ENCODE measurements at regions not wholly inside any gene's neighbourhood (a gene's known extent, or its start where the extent isn't known, plus 50 kb on each side); places are given as distances from the start of the nearest gene placed in this dataset.

DNA sequence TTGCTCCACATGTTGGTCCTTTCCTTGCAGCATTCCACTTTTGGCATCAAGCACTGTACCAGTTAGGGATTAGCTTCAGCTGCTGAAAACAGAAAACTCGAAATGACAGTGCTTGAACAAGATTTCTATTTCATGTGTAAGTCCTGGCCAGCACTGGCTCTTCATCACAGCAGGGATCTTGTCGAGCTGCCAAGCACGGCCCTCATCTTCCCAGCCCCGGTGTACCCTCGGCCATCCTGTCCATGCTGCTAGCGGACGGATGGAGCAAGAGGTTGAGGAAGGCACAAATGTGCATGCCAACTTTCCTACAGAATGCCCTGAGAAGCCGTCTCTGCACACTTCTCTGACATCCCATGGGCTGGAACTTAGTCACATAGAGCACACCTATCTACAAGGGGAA lies 130.6 kb downstream of the TENT4A start:
- H3K27ac Mint-ChIP-seq (ENCODE audit: unreplicated experiment) = no peak overlapping the region
- H3K9me3 Mint-ChIP-seq (ENCODE audit: low read depth) = peaks cover 5% of the 10 kb centered on the region
- H3K27me3 Mint-ChIP-seq (ENCODE audit: low read depth) = peaks cover 23% of the 10 kb centered on the region

DNA sequence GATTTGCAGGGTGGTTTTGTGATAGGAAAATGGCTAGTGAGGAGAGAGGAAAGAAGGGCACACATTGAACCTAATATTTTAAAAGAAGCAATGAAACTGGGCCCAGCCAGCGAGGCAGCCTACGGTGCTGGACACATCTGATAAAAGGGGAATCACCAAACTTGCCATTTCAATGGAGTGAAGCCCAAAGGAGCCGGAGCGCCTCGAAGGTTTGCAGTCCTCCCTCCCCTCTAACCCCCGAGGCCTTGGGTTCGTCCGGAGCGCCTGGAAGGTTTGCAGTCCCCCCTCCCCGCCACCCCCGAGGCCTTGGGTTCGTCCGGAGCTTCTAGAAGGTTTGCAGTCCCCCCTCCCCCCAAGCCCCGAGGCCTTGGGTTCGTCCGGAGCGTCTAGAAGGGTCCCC lies 132.6 kb downstream of the TENT4A start:
- peaks cover 17% of the 10 kb centered on the region for H3K27me3 Mint-ChIP-seq (ENCODE audit: low read depth)
- H3K4me3 Mint-ChIP-seq (ENCODE audit: unreplicated experiment) = no peak overlapping the region
- no peak for DNase-seq (ENCODE audit: low spot score)
- no peak overlapping the region for H3K27ac Mint-ChIP-seq (ENCODE audit: unreplicated experiment)
- TF ChIP-seq, protein P1, sequence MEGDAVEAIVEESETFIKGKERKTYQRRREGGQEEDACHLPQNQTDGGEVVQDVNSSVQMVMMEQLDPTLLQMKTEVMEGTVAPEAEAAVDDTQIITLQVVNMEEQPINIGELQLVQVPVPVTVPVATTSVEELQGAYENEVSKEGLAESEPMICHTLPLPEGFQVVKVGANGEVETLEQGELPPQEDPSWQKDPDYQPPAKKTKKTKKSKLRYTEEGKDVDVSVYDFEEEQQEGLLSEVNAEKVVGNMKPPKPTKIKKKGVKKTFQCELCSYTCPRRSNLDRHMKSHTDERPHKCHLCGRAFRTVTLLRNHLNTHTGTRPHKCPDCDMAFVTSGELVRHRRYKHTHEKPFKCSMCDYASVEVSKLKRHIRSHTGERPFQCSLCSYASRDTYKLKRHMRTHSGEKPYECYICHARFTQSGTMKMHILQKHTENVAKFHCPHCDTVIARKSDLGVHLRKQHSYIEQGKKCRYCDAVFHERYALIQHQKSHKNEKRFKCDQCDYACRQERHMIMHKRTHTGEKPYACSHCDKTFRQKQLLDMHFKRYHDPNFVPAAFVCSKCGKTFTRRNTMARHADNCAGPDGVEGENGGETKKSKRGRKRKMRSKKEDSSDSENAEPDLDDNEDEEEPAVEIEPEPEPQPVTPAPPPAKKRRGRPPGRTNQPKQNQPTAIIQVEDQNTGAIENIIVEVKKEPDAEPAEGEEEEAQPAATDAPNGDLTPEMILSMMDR (IDR thresholded peaks at IDR 0.05) = no peak
- no peaks in the 10 kb centered on the region for H3K4me1 Mint-ChIP-seq (ENCODE audit: low read depth)
- peaks cover 7% of the 10 kb centered on the region for H3K9me3 Mint-ChIP-seq (ENCODE audit: low read depth)
- peaks cover 2% of the 10 kb centered on the region for H3K36me3 Mint-ChIP-seq (ENCODE audit: low read depth)

More for the DNA sequence above, 130.6 kb downstream of the TENT4A start:
- TF ChIP-seq, protein P1 (IDR thresholded peaks at IDR 0.05) = no peak
- no peaks in the 10 kb centered on the region for H3K4me1 Mint-ChIP-seq (ENCODE audit: low read depth)
- H3K4me3 Mint-ChIP-seq (ENCODE audit: unreplicated experiment) = no peak overlapping the region
- no peak for DNase-seq (ENCODE audit: low spot score)
- peaks cover 2% of the 10 kb centered on the region for H3K36me3 Mint-ChIP-seq (ENCODE audit: low read depth)

DNA sequence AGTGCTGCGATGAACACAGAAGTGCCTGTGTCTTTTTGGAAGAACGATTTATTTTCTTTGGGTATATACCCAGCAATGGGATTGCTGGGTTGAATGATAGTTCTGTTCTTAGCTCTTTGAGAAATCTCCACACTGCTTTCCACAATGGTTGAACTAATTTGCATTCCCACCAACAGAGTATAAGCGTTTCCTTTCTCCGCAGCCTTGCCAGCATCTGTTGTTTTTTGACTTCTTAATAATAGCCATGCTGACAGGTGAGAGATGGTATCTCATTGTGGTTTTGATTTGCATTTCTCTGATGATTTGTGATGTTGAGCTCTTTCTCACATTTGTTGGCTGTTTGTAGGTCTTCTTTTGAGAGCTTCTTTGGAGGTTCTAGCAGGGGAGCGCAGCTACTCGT lies 134.6 kb downstream of the TENT4A start:
- peaks cover 14% of the 10 kb centered on the region for H3K27me3 Mint-ChIP-seq (ENCODE audit: low read depth)
- H3K36me3 Mint-ChIP-seq (ENCODE audit: low read depth) = no peaks in the 10 kb centered on the region
- peaks cover 7% of the 10 kb centered on the region for H3K9me3 Mint-ChIP-seq (ENCODE audit: low read depth)
- no peak overlapping the region for H3K4me3 Mint-ChIP-seq (ENCODE audit: unreplicated experiment)
- no peak for DNase-seq (ENCODE audit: low spot score)
- TF ChIP-seq, protein P1 (IDR thresholded peaks at IDR 0.05) = no peak
- H3K4me1 Mint-ChIP-seq (ENCODE audit: low read depth) = no peaks in the 10 kb centered on the region
- no peak overlapping the region for H3K27ac Mint-ChIP-seq (ENCODE audit: unreplicated experiment)

DNA sequence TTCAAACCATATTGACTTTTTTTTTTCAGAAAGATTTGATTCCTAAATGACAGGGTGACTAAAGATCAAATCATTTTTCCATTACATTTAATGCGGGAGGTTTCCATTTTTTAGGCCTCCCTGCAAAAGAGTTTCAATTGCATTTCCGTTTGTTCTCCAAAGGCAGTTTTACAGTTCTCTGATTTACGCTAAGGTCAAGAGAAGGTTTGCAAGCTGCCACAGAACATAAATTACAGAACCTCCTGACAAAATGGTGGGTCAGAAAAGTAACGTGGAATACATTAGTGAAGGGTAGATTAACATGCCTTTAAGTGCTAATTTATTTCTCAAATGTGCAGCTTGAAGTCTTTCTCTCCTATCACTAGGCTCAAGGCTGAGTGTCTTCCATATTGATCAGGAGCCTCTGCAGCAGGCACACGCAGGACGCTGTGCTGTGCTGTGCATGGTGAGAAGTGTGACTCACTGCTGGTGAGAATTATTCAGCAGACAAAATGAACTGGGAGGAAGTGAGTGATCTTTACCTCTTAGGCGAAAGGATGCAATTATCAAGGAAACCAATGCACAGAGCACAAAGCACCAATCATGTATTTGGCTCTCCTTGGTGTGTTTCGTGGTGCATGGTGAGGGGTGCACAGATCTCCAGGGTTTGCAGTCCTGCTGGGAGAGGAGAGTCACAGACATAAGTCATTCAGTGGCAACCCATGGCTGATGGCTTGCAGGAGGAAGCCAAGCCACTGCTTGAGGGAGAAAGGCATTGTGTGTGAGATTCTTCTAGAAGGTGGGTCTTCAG lies 136.3 kb downstream of the TENT4A start:
- H3K27ac Mint-ChIP-seq (ENCODE audit: unreplicated experiment) = no peak overlapping the region
- H3K27me3 Mint-ChIP-seq (ENCODE audit: low read depth) = peaks cover 7% of the 10 kb centered on the region
- no peaks in the 10 kb centered on the region for H3K4me1 Mint-ChIP-seq (ENCODE audit: low read depth)
- DNase-seq (ENCODE audit: low spot score) = no peak
- H3K9me3 Mint-ChIP-seq (ENCODE audit: low read depth) = peaks cover 13% of the 10 kb centered on the region
- no peak overlapping the region for H3K4me3 Mint-ChIP-seq (ENCODE audit: unreplicated experiment)
- TF ChIP-seq, protein P1 (IDR thresholded peaks at IDR 0.05) = no peak
- no peaks in the 10 kb centered on the region for H3K36me3 Mint-ChIP-seq (ENCODE audit: low read depth)

DNA sequence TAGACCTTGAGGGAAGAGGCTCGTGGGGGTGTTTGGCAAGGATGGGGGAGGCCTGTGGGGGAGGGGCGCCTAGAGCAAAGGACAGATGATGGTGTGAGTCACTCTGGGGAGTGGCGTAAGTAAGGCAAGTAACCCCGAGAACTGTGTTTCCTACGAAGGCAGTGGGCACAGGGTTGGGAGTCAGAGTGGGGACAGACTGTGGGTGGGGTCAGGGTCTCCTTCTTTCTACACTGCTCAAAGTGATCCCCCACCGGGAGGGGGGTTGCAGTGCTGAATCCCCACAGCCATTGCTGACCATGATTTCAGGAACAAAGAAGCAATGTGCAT lies 136.8 kb downstream of the TENT4A start:
- peaks cover 16% of the 10 kb centered on the region for H3K9me3 Mint-ChIP-seq (ENCODE audit: low read depth)
- TF ChIP-seq, protein P1 (IDR thresholded peaks at IDR 0.05) = no peak
- H3K4me3 Mint-ChIP-seq (ENCODE audit: unreplicated experiment) = no peak overlapping the region
- no peaks in the 10 kb centered on the region for H3K36me3 Mint-ChIP-seq (ENCODE audit: low read depth)
- no peaks in the 10 kb centered on the region for H3K4me1 Mint-ChIP-seq (ENCODE audit: low read depth)
- no peak overlapping the region for H3K27ac Mint-ChIP-seq (ENCODE audit: unreplicated experiment)
- H3K27me3 Mint-ChIP-seq (ENCODE audit: low read depth) = peaks cover 7% of the 10 kb centered on the region
- DNase-seq (ENCODE audit: low spot score) = no peak
